ENCODE measurements at regions not wholly inside any gene's neighbourhood (a gene's known extent, or its start where the extent isn't known, plus 50 kb on each side); places are given as distances from the start of the nearest gene placed in this dataset.

DNA sequence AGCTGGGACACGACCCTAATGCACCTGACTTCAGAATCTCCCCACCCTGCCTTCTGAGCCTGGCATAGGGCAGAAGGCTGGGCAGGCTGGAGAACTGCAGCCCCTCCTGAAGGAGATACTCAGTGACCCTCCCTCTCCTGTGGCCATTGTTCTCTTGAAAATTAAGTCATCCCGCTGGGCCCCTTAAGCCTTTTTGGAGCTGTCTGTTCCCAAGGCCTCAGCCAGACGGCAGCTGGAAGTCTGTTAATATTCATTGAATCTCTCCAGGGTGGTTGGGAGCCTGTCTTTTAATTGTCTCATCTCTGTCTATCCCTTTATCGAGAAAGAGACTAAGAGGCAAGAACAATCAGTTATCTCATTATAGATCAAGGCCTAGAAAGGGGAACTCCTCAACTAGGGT, 118.1 kb upstream of the PCBD1 start:
- TF ChIP-seq CTCF (IDR thresholded peaks at IDR 0.05), result no peak
- TF ChIP-seq POLR2A (IDR thresholded peaks at IDR 0.05), result no peak
